Smooth muscle cell (in vitro differentiated cells): ENCODE measurements at regions not wholly inside any gene's neighbourhood (a gene's known extent, or its start where the extent isn't known, plus 50 kb on each side); places are given as distances from the start of the nearest gene placed in this dataset.

ENCODE experiments used
- DNase-seq: peaks from one replicate; lab custom pipeline; 2025; ENCODE audit not compliant: unreplicated experiment; lab: John Stamatoyannopoulos, UW
- H2AFZ ChIP-seq: fragments of 200-600 bp; sonication (generic); 2 replicates; pipeline ENCODE4 v1.6.0; 2016; ENCODE audit warnings: antibody characterized with exemption, low read depth, mild to moderate bottlenecking
- H3F3A ChIP-seq: fragments of 200-600 bp; sonication (generic); 2 replicates; pipeline ENCODE4 v1.6.0; 2017; ENCODE audit warnings: antibody characterized with exemption, low read depth
- H3K27ac ChIP-seq: fragments of 200-600 bp; sonication (generic); 2 replicates; pipeline ENCODE4 v1.5.1; 2016; ENCODE audit warnings: low read depth, mild to moderate bottlenecking
- H3K27me3 ChIP-seq: fragments of 200-600 bp; sonication (generic); 2 replicates; pipeline ENCODE4 v1.6.1; 2016; ENCODE audit warnings: low read depth, mild to moderate bottlenecking
- H3K36me3 ChIP-seq: fragments of 200-600 bp; sonication (generic); 2 replicates; pipeline ENCODE4 v1.5.1; 2016; ENCODE audit warnings: low read depth
- H3K4me1 ChIP-seq: fragments of 200-600 bp; sonication (generic); 2 replicates; pipeline ENCODE4 v1.5.1; 2016; ENCODE audit warnings: low read depth
- H3K4me2 ChIP-seq: fragments of 200-600 bp; sonication (generic); 2 replicates; pipeline ENCODE4 v1.6.0; 2016; ENCODE audit warnings: mild to moderate bottlenecking
- H3K4me3 ChIP-seq: fragments of 200-600 bp; sonication (generic); 2 replicates; pipeline ENCODE4 v1.5.1; 2016; ENCODE audit warnings: mild to moderate bottlenecking
- H3K79me2 ChIP-seq: fragments of 200-600 bp; sonication (generic); 2 replicates; pipeline ENCODE4 v1.6.0; 2016; ENCODE audit warnings: low read depth, mild to moderate bottlenecking
- H3K9ac ChIP-seq: fragments of 200-600 bp; sonication (generic); 2 replicates; pipeline ENCODE4 v1.6.0; 2016; ENCODE audit warnings: low read depth
- H3K9me3 ChIP-seq: fragments of 200-600 bp; sonication (generic); replicated peaks from 2 replicates; pipeline ENCODE4 v1.5.1; 2016; ENCODE audit warnings: low read depth
- H4K20me1 ChIP-seq: fragments of 200-600 bp; sonication (generic); 2 replicates; pipeline ENCODE4 v1.6.0; 2016; ENCODE audit warnings: low read depth
- WGBS: methylation state at CpG from one replicate; pipeline ENCODE4 v1.1.7; 2016; ENCODE audit warnings: low lambda C conversion rate; 5-methylcytosine and 5-hydroxymethylcytosine counted together
- TF ChIP-seq, protein P1 (sequence below): fragments of 200-600 bp; sonication (generic); IDR thresholded peaks from 2 replicates; pipeline ENCODE4 v1.5.1; 2017; ENCODE audit warnings: borderline replicate concordance, mild to moderate bottlenecking, antibody characterized with exemption; ENCODE audit not compliant: insufficient read depth, poor library complexity, severe bottlenecking

DNA sequence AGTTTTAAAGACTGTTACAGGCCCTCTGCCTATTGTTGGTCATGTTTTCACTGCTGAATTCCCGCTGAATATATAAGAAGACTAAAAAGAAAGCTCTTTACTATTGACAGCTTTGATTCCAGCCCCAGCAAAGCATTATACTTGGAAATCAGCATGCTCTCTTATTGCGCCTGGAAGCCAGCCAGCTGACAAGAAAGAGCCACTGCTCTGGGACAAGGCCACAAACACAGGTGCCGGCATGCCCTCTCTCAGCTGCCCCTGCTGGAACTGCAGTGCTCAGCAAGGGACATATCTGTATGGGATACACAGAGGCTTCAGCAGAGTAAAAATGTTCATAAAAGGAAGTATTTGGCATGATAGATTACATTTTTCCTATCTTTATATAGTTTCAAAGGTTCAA is 523.9 kb downstream of the ADRA2A start:
- Histone ChIP-seq H3F3A (no peaks in the 10 kb centered on the region), H3K27me3 (no peaks in the 10 kb centered on the region), H2AFZ (no peak overlapping the region), H3K27ac (no peak overlapping the region), H3K4me1 (no peaks in the 10 kb centered on the region), H4K20me1 (no peaks in the 10 kb centered on the region), H3K4me3 (no peak overlapping the region), H3K4me2 (no peak overlapping the region), H3K79me2 (no peaks in the 10 kb centered on the region), H3K36me3 (no peaks in the 10 kb centered on the region), H3K9ac (no peak overlapping the region), H3K9me3 (no peaks in the 10 kb centered on the region)
- TF ChIP-seq, protein P1, sequence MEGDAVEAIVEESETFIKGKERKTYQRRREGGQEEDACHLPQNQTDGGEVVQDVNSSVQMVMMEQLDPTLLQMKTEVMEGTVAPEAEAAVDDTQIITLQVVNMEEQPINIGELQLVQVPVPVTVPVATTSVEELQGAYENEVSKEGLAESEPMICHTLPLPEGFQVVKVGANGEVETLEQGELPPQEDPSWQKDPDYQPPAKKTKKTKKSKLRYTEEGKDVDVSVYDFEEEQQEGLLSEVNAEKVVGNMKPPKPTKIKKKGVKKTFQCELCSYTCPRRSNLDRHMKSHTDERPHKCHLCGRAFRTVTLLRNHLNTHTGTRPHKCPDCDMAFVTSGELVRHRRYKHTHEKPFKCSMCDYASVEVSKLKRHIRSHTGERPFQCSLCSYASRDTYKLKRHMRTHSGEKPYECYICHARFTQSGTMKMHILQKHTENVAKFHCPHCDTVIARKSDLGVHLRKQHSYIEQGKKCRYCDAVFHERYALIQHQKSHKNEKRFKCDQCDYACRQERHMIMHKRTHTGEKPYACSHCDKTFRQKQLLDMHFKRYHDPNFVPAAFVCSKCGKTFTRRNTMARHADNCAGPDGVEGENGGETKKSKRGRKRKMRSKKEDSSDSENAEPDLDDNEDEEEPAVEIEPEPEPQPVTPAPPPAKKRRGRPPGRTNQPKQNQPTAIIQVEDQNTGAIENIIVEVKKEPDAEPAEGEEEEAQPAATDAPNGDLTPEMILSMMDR: no peak
- 86% methylated on average over 3 of the region's 3 CpGs for WGBS
- no peak for DNase-seq

DNA sequence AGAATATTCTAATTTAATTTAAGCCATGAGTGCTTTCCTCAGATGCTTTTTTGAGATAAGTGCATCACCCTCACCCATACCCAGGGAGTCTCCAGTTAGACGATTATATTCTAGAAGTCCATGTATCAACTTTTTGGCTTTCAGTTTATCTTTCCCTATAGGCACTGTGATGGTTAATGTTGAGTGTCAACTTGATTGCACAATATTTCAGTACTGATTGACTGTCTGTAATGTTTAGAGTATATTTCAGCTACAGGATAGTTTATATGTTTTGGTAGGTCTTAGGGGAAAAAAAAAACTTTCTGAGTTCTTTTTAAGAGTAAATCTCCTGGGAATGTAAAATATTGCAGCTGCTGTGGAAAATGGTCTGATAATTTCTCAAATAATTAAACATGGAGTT is 535.4 kb downstream of the ADRA2A start:
- Histone ChIP-seq H3K9me3 (no peaks in the 10 kb centered on the region), H3K4me2 (no peak overlapping the region), H3K9ac (no peak overlapping the region), H3K4me1 (no peaks in the 10 kb centered on the region), H3K36me3 (no peaks in the 10 kb centered on the region), H3K27me3 (no peaks in the 10 kb centered on the region), H2AFZ (no peak overlapping the region), H4K20me1 (no peaks in the 10 kb centered on the region), H3F3A (no peaks in the 10 kb centered on the region), H3K79me2 (no peaks in the 10 kb centered on the region), H3K27ac (no peak overlapping the region), H3K4me3 (no peak overlapping the region)
- WGBS: 87% methylated on average over 1 of the region's 1 CpG
- DNase-seq: no peak
- TF ChIP-seq, protein P1: no peak

DNA sequence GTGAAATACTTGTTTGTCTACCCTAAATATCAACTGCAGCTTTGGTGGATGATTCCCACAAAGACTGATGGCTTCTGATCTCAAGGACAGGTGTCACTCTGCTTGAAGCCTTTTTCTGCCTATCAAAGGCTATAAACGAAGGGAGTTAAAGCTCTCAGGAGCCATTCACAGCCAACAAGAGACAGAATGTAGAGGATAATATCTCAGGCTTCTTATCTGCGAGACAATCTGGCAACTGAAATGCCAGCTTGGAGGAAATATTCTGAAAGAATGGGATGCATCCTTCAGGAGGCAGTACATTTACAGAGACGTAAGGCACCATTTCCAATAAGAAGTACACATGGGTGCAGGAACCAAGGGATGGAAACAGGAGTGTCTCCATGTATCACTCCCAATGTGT is 549.4 kb downstream of the GPAM start:
- no peak overlapping the region for H3K27ac ChIP-seq
- H3K27me3 ChIP-seq: no peaks in the 10 kb centered on the region
- no peaks in the 10 kb centered on the region for H3K9me3 ChIP-seq
- no peaks in the 10 kb centered on the region for H3K79me2 ChIP-seq
- no peaks in the 10 kb centered on the region for H3K4me1 ChIP-seq
- H3K9ac ChIP-seq: no peak overlapping the region
- no peaks in the 10 kb centered on the region for H4K20me1 ChIP-seq
- no peaks in the 10 kb centered on the region for H3F3A ChIP-seq
- TF ChIP-seq, protein P1: no peak
- H3K4me2 ChIP-seq: no peak overlapping the region
- no peak overlapping the region for H3K4me3 ChIP-seq
- no peak for DNase-seq
- 82% methylated on average over 3 of the region's 3 CpGs for WGBS
- no peak overlapping the region for H2AFZ ChIP-seq
- H3K36me3 ChIP-seq: no peaks in the 10 kb centered on the region

DNA sequence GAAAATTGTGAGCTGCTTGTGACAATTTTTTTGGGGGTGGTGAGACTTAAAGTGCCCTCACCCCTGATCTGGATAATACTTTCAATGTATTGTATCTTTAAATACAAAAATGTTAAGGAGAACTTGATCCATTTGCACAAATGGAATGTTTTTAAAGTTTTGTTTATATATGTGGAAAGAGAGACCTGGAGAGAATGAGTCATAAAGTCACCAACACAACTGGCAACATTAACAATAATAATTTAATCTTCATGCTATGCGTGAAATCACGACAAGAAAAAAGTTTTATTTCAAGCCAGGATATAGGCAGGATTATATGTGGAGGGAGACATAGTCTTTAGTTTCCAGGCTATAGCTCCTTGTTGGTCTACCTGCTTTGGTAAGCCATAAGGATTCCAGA is 537.5 kb downstream of the GPAM start:
- Histone ChIP-seq H3K27me3 (no peaks in the 10 kb centered on the region), H3K36me3 (no peaks in the 10 kb centered on the region), H3K9me3 (no peaks in the 10 kb centered on the region), H3K4me1 (no peaks in the 10 kb centered on the region), H2AFZ (no peak overlapping the region), H3K4me3 (no peak overlapping the region), H4K20me1 (no peaks in the 10 kb centered on the region), H3F3A (no peaks in the 10 kb centered on the region), H3K27ac (no peak overlapping the region), H3K79me2 (no peaks in the 10 kb centered on the region), H3K9ac (no peak overlapping the region), H3K4me2 (no peak overlapping the region)
- TF ChIP-seq, protein P1: no peak
- DNase-seq: no peak
- WGBS: 76% methylated on average over 2 of the region's 2 CpGs
